Cardiac muscle cell (in vitro differentiated cells and primary cell): ENCODE measurements at regions not wholly inside any gene's neighbourhood (a gene's known extent, or its start where the extent isn't known, plus 50 kb on each side); places are given as distances from the start of the nearest gene placed in this dataset.
A peak's percentile ranks its signal among the peaks of the same experiment; 100 is the strongest.
"Not testable (repeated sequence)": the region's sequence is repeated elsewhere in the genome, so short reads cannot be mapped to it uniquely, and the experiment has no call there.

ENCODE experiments used
- DNase-seq, 2 donors: peaks; one replicate each; pipeline versions ENCODE4 v3.0.0 to v3.0.0-alpha.2; 2010 to 2017; ENCODE audit warnings: low read depth in 1 of 2, low spot score in 1 of 2
- H3K27ac ChIP-seq: fragments of 200-600 bp; sonication (generic); 2 replicates; pipeline ENCODE4 v1.5.1; 2016
- H3K27me3 ChIP-seq: fragments of 200-600 bp; sonication (generic); 2 replicates; pipeline ENCODE4 v1.6.0; 2016; ENCODE audit warnings: control low read depth
- H3K36me3 ChIP-seq: fragments of 200-600 bp; sonication (generic); 2 replicates; pipeline ENCODE4 v1.5.1; 2016; ENCODE audit warnings: control low read depth
- H3K4me1 ChIP-seq: fragments of 200-600 bp; sonication (generic); 2 replicates; pipeline ENCODE4 v1.8.1; 2017; ENCODE audit warnings: low read depth, mild to moderate bottlenecking, mixed run types
- H3K4me3 ChIP-seq: fragments of 200-600 bp; sonication (generic); 2 replicates; pipeline ENCODE4 v1.5.1; 2016; ENCODE audit warnings: mild to moderate bottlenecking
- H3K9me3 ChIP-seq: fragments of 200-600 bp; sonication (generic); 2 replicates; pipeline ENCODE4 v1.5.1; 2017; ENCODE audit warnings: low read depth, mild to moderate bottlenecking, control low read depth
- CTCF ChIP-seq: IDR thresholded peaks from 2 replicates; pipeline ENCODE4 v1.5.1; 2012; ENCODE audit warnings: low read depth, mild to moderate bottlenecking, low read length

- no peak for DNase-seq
- Histone ChIP-seq H3K4me3 (no peak overlapping the region), H3K27ac (no peak overlapping the region), H3K36me3 (no peaks in the 10 kb centered on the region), H3K27me3 (no peaks in the 10 kb centered on the region), H3K4me1 (peaks cover 3% of the 10 kb centered on the region), H3K9me3 (no peaks in the 10 kb centered on the region)
- TF ChIP-seq CTCF, result no peak
These were observed 399.0 kb downstream of the CCSER2 start for GRCh38 chr10:84727398-84727797.

DNA sequence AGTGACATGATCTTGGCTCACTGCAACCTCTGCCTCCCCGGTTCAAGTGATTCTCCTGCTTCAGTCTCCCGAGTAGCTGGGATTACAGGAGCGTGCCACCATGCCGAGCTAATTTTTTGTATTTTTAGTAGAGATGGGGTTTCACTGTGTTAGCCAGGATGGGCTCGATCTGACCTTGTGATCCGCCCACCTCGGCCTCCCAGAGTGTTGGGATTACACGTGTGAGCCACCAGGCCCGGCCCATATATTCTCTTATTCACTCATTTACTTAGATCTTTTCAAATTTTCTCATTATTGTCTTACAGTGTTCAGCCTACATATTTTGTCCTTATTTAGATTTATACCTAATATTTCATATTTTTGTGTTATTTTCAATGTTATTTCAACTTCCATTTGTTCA is 410.7 kb downstream of the CCSER2 start:
- not testable (repeated sequence) for H3K4me1 ChIP-seq, H3K27me3 ChIP-seq, DNase-seq, H3K36me3 ChIP-seq, H3K9me3 ChIP-seq, H3K4me3 ChIP-seq, H3K27ac ChIP-seq

DNA sequence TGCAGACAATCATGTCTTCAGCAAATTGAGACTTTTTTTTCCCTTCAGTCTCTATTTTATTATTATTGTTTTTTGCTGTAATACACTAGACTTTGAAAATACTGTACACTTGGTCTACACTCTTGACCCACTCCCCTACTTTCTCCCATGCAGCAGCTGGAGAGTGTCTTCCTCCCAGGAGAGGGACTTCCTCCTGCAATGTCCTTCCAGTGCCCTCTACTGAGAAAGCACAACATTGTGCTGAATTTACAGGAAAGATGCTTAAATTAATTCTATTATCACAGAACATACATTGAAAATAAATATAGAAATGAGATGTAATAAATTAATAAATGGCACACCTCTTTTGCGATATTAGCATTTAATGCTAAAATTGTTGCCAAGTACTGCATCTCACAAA is 411.3 kb downstream of the CCSER2 start:
- Histone ChIP-seq H3K36me3 (no peaks in the 10 kb centered on the region), H3K4me3 (no peak overlapping the region), H3K9me3 (no peaks in the 10 kb centered on the region), H3K27ac (no peak overlapping the region), H3K4me1 (no peaks in the 10 kb centered on the region), H3K27me3 (no peaks in the 10 kb centered on the region)
- no peak for TF ChIP-seq CTCF
- peak in 1 of 2 donors; percentile 20 for DNase-seq

GRCh38 chr10:84743483-84743882 is 415.1 kb downstream of the CCSER2 start:
- H3K4me1 ChIP-seq, result no peaks in the 10 kb centered on the region
- DNase-seq, result peak in 1 of 2 donors; percentile 35
- H3K27ac ChIP-seq, result no peak overlapping the region
- TF ChIP-seq CTCF, result no peak
- H3K36me3 ChIP-seq, result no peaks in the 10 kb centered on the region
- H3K27me3 ChIP-seq, result no peaks in the 10 kb centered on the region
- no peak overlapping the region for H3K4me3 ChIP-seq
- H3K9me3 ChIP-seq, result no peaks in the 10 kb centered on the region

DNA sequence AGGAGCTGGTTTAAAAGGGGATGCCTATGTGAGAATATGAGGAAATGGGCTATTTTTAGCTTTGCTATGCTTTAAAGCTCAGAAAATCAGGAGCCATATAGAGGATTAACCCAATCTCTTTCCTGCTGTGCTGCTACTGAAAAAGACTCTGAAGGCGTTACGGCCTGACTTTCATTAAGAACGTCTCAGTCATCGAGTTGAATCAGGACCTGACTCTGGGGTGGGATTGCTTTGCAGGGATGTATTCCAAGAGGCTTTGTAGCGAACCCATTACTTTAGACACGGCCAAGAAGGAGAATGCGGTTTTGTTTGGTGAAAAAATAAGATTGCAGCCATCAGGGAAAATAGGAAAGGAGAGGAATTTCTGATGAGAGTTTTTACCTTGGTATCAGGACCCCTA is 426.9 kb downstream of the CCSER2 start:
- TF ChIP-seq CTCF, result no peak
- Histone ChIP-seq H3K4me1 (no peaks in the 10 kb centered on the region), H3K27me3 (no peaks in the 10 kb centered on the region), H3K4me3 (no peak overlapping the region), H3K27ac (no peak overlapping the region), H3K36me3 (no peaks in the 10 kb centered on the region), H3K9me3 (no peaks in the 10 kb centered on the region)
- DNase-seq, result no peak

GRCh38 chr10:84756653-84757052 is 428.3 kb downstream of the CCSER2 start:
- H3K27ac ChIP-seq, H3K9me3 ChIP-seq, H3K4me3 ChIP-seq, H3K36me3 ChIP-seq, H3K4me1 ChIP-seq, H3K27me3 ChIP-seq, DNase-seq: not testable (repeated sequence)

- H3K27me3 ChIP-seq, H3K9me3 ChIP-seq, DNase-seq, H3K27ac ChIP-seq, H3K36me3 ChIP-seq, H3K4me1 ChIP-seq, H3K4me3 ChIP-seq: not testable (repeated sequence)
These were observed 433.7 kb downstream of the CCSER2 start for GRCh38 chr10:84761994-84762614.
